AG08396 (cell line): ENCODE measurements at regions not wholly inside any gene's neighbourhood (a gene's known extent, or its start where the extent isn't known, plus 50 kb on each side); places are given as distances from the start of the nearest gene placed in this dataset.
A peak's percentile ranks its signal among the peaks of the same experiment; 100 is the strongest.
"Not testable (repeated sequence)": the region's sequence is repeated elsewhere in the genome, so short reads cannot be mapped to it uniquely, and the experiment has no call there.

Experiments
- DNase-seq: peaks from one replicate; pipeline ENCODE4 v3.0.0; 2012; ENCODE audit warnings: low spot score, mixed read lengths

- no peak for DNase-seq
Observed at GRCh38 chr18:59848002-59848401, 51.8 kb upstream of the PMAIP1 start.

GRCh38 chr18:59847491-59847846, 52.3 kb upstream of the PMAIP1 start:
- not testable (repeated sequence) for DNase-seq

GRCh38 chr18:59846814-59847490, 52.8 kb upstream of the PMAIP1 start:
- peak; percentile 68 for DNase-seq

GRCh38 chr18:59842947-59843346, 56.8 kb upstream of the PMAIP1 start:
- no peak for DNase-seq

GRCh38 chr18:59839931-59840685, 59.7 kb upstream of the PMAIP1 start:
- DNase-seq, result no peak

GRCh38 chr18:59839246-59839645, 60.5 kb upstream of the PMAIP1 start:
- DNase-seq, result no peak

GRCh38 chr18:59837586-59837985, 62.2 kb upstream of the PMAIP1 start:
- DNase-seq, result peak; percentile 56

GRCh38 chr18:59835605-59836379, 64.0 kb upstream of the PMAIP1 start:
- no peak for DNase-seq

- no peak for DNase-seq
Observed at GRCh38 chr18:59834267-59834666, 65.5 kb upstream of the PMAIP1 start.

GRCh38 chr18:59833785-59834184, 66.0 kb upstream of the PMAIP1 start:
- DNase-seq, result no peak

- peak; percentile 67 for DNase-seq
Observed at GRCh38 chr18:59823596-59824195, 76.1 kb upstream of the PMAIP1 start.

GRCh38 chr18:59822612-59823550, 76.9 kb upstream of the PMAIP1 start:
- no peak for DNase-seq

GRCh38 chr18:59821983-59822382, 77.8 kb upstream of the PMAIP1 start:
- DNase-seq, result no peak

GRCh38 chr18:59820663-59821062, 79.1 kb upstream of the PMAIP1 start:
- DNase-seq, result no peak

- no peak for DNase-seq
Observed at GRCh38 chr18:59818769-59819168, 81.0 kb upstream of the PMAIP1 start.

- peak; percentile 49 for DNase-seq
Observed at GRCh38 chr18:59814891-59815290, 84.9 kb upstream of the PMAIP1 start.

GRCh38 chr18:59813942-59814341, 85.9 kb upstream of the PMAIP1 start:
- DNase-seq, result no peak

GRCh38 chr18:59810735-59811520, 88.9 kb upstream of the PMAIP1 start:
- DNase-seq, result no peak

- DNase-seq, result no peak
Observed at GRCh38 chr18:59810183-59810582, 89.6 kb upstream of the PMAIP1 start.

- DNase-seq, result no peak
Observed at GRCh38 chr18:59802031-59802430, 97.8 kb upstream of the PMAIP1 start.

- DNase-seq, result no peak
Observed at GRCh38 chr18:59801576-59801975, 98.2 kb upstream of the PMAIP1 start.
